ENCODE measurements at regions not wholly inside any gene's neighbourhood (a gene's known extent, or its start where the extent isn't known, plus 50 kb on each side); places are given as distances from the start of the nearest gene placed in this dataset.

DNA sequence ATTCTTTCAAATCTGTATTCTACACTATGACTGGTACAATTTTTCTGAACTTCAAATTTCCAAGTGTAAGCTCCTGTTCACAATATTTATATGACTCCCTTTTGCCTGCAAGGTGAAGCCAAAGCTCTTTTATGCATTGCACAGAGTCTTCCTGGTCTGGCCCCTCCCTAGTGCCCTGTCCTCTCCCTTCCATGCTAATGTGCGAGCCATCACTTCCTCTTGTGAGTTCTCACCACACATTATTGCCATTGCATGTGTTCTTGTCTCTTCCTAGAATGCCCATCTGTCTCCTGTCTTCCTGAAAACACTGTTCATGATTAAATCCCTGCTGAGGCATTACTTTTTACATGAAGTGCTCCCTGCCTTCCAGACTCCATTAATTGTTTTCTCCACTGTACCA is 169.9 kb downstream of the MC4R start:
- CTCF ChIA-PET, result interaction anchor here (1.0 kb wide), 1 partner anchor 198 kb away, joined by 3 read pairs; no protein-coding TSS in a partner anchor
- no peak overlapping the region for H3K4me3 ChIP-seq (ENCODE audit: low read depth in 2 of 2, low read length in 1 of 2)
- no peak for DNase-seq
- no peaks in the 10 kb centered on the region for H3K79me2 ChIP-seq (ENCODE audit: insufficient read depth)
- H3K27me3 ChIP-seq (ENCODE audit: insufficient read depth), result no peaks in the 10 kb centered on the region
- H3K9me2 ChIP-seq, result no peaks in the 10 kb centered on the region
- no peaks in the 10 kb centered on the region for H3F3A ChIP-seq (replicated peaks; ENCODE audit: insufficient read depth)
- WGBS (ENCODE audit: low lambda C conversion rate), result 68% methylated on average over 1 of the region's 1 CpG
- H2AFZ ChIP-seq (ENCODE audit: low read depth), result no peak overlapping the region
- H3K36me3 ChIP-seq (replicated peaks in 1 of 2; ENCODE audit: control insufficient read depth in 1 of 2, insufficient read depth in 2 of 2, low read length in 1 of 2), result no peaks in the 10 kb centered on the region
- TF ChIP-seq, protein P1, sequence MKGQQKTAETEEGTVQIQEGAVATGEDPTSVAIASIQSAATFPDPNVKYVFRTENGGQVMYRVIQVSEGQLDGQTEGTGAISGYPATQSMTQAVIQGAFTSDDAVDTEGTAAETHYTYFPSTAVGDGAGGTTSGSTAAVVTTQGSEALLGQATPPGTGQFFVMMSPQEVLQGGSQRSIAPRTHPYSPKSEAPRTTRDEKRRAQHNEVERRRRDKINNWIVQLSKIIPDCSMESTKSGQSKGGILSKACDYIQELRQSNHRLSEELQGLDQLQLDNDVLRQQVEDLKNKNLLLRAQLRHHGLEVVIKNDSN (IDR thresholded peaks at IDR 0.05; ENCODE audit: borderline replicate concordance, low read depth), result no peak
- no peak for TF ChIP-seq POLR2AphosphoS5 (IDR thresholded peaks at IDR 0.05; ENCODE audit: low read depth, low read length)
- no peak for TF ChIP-seq RCOR1 (IDR thresholded peaks at IDR 0.05; ENCODE audit: low read length)
- no peak for TF ChIP-seq TAF1 (IDR thresholded peaks at IDR 0.05; ENCODE audit: borderline replicate concordance, low read depth, low read length)
- TF ChIP-seq SMC3 (IDR thresholded peaks at IDR 0.05; ENCODE audit: low read depth, low read length), result no peak
- TF ChIP-seq, protein P2, sequence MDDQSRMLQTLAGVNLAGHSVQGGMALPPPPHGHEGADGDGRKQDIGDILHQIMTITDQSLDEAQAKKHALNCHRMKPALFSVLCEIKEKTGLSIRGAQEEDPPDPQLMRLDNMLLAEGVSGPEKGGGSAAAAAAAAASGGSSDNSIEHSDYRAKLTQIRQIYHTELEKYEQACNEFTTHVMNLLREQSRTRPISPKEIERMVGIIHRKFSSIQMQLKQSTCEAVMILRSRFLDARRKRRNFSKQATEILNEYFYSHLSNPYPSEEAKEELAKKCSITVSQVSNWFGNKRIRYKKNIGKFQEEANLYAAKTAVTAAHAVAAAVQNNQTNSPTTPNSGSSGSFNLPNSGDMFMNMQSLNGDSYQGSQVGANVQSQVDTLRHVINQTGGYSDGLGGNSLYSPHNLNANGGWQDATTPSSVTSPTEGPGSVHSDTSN (IDR thresholded peaks at IDR 0.05), result no peak
- no peak for TF ChIP-seq ELF1 (IDR thresholded peaks at IDR 0.05)
- TF ChIP-seq, protein P3, sequence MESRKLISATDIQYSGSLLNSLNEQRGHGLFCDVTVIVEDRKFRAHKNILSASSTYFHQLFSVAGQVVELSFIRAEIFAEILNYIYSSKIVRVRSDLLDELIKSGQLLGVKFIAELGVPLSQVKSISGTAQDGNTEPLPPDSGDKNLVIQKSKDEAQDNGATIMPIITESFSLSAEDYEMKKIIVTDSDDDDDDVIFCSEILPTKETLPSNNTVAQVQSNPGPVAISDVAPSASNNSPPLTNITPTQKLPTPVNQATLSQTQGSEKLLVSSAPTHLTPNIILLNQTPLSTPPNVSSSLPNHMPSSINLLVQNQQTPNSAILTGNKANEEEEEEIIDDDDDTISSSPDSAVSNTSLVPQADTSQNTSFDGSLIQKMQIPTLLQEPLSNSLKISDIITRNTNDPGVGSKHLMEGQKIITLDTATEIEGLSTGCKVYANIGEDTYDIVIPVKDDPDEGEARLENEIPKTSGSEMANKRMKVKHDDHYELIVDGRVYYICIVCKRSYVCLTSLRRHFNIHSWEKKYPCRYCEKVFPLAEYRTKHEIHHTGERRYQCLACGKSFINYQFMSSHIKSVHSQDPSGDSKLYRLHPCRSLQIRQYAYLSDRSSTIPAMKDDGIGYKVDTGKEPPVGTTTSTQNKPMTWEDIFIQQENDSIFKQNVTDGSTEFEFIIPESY (IDR thresholded peaks at IDR 0.05; ENCODE audit: borderline replicate concordance, low read depth), result no peak
- TF ChIP-seq, protein P4, sequence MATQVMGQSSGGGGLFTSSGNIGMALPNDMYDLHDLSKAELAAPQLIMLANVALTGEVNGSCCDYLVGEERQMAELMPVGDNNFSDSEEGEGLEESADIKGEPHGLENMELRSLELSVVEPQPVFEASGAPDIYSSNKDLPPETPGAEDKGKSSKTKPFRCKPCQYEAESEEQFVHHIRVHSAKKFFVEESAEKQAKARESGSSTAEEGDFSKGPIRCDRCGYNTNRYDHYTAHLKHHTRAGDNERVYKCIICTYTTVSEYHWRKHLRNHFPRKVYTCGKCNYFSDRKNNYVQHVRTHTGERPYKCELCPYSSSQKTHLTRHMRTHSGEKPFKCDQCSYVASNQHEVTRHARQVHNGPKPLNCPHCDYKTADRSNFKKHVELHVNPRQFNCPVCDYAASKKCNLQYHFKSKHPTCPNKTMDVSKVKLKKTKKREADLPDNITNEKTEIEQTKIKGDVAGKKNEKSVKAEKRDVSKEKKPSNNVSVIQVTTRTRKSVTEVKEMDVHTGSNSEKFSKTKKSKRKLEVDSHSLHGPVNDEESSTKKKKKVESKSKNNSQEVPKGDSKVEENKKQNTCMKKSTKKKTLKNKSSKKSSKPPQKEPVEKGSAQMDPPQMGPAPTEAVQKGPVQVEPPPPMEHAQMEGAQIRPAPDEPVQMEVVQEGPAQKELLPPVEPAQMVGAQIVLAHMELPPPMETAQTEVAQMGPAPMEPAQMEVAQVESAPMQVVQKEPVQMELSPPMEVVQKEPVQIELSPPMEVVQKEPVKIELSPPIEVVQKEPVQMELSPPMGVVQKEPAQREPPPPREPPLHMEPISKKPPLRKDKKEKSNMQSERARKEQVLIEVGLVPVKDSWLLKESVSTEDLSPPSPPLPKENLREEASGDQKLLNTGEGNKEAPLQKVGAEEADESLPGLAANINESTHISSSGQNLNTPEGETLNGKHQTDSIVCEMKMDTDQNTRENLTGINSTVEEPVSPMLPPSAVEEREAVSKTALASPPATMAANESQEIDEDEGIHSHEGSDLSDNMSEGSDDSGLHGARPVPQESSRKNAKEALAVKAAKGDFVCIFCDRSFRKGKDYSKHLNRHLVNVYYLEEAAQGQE (IDR thresholded peaks at IDR 0.05; ENCODE audit: low read depth, low read length), result no peak
- TF ChIP-seq MEF2A (IDR thresholded peaks at IDR 0.05; ENCODE audit: borderline replicate concordance, low read depth), result no peak
- TF ChIP-seq YY1 (IDR thresholded peaks at IDR 0.05; ENCODE audit: low read depth), result no peak
- no peak overlapping the region for H3K4me2 ChIP-seq
- no peak overlapping the region for H3K27ac ChIP-seq (ENCODE audit: low read depth in 2 of 2, low read length in 1 of 2)
- no peaks in the 10 kb centered on the region for H4K20me1 ChIP-seq (ENCODE audit: insufficient read depth)
- H3K4me1 ChIP-seq (ENCODE audit: control insufficient read depth in 1 of 2, insufficient read depth in 2 of 2, low read depth in 1 of 2, low read length in 1 of 2), result peaks cover 5 to 19% of the 10 kb centered on the region in 2 experiments; a peak in 2 of 4 replicates
- no peak overlapping the region for H3K9ac ChIP-seq
- H3K9me3 ChIP-seq, result no peaks in the 10 kb centered on the region
- POLR2A ChIA-PET, result no interaction called here
